DOHH2 (cell line): ENCODE measurements at regions not wholly inside any gene's neighbourhood (a gene's known extent, or its start where the extent isn't known, plus 50 kb on each side); places are given as distances from the start of the nearest gene placed in this dataset.

Experiments used
- EZH2phosphoT487 ChIP-seq: fragments of 200-600 bp; sonication (generic); IDR thresholded peaks from 2 replicates; pipeline ENCODE4 v1.6.1; 2017; ENCODE audit warnings: borderline replicate concordance, mild to moderate bottlenecking, antibody characterized with exemption, low read length, moderate library complexity, mixed read lengths
- TF ChIP-seq, protein P1 (sequence below): fragments of 200-600 bp; sonication (generic); IDR thresholded peaks from one replicate; pipeline ENCODE4 v1.5.1; 2014; ENCODE audit warnings: antibody characterized with exemption, mild to moderate bottlenecking, low read depth, low read length; ENCODE audit not compliant: poor library complexity, severe bottlenecking

DNA sequence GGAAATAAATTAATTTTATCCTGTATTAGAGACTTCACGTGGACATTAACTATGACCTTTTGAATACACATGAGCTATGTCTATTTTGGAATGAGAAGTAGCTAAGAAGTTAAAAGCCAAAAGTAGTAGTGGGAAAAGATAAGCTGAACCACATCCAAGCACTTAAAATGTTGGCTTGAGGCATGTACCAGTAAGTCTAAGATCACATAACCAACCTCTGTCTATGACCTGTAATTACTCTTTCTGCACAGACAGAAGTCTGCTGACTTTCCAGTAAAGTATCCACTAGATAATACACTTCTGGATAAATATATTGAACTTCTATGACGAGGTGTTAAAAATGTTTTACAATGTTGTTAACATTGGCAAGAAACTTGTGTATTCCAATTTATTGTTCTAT is 68.7 kb downstream of the LIG4 start:
- TF ChIP-seq, protein P1, sequence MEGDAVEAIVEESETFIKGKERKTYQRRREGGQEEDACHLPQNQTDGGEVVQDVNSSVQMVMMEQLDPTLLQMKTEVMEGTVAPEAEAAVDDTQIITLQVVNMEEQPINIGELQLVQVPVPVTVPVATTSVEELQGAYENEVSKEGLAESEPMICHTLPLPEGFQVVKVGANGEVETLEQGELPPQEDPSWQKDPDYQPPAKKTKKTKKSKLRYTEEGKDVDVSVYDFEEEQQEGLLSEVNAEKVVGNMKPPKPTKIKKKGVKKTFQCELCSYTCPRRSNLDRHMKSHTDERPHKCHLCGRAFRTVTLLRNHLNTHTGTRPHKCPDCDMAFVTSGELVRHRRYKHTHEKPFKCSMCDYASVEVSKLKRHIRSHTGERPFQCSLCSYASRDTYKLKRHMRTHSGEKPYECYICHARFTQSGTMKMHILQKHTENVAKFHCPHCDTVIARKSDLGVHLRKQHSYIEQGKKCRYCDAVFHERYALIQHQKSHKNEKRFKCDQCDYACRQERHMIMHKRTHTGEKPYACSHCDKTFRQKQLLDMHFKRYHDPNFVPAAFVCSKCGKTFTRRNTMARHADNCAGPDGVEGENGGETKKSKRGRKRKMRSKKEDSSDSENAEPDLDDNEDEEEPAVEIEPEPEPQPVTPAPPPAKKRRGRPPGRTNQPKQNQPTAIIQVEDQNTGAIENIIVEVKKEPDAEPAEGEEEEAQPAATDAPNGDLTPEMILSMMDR = no peak
- no peak for TF ChIP-seq EZH2phosphoT487
